Prostate gland (tissue), 2 donors: ENCODE measurements at regions not wholly inside any gene's neighbourhood (a gene's known extent, or its start where the extent isn't known, plus 50 kb on each side); places are given as distances from the start of the nearest gene placed in this dataset.

Experiments used
- DNase-seq: peaks from one replicate; pipeline ENCODE4 v3.0.0-alpha.2; 2019; ENCODE audit warnings: low spot score
- H3K27ac ChIP-seq, 2 donors: fragments of 200-600 bp; sonication (generic); 2 replicates each; pipeline ENCODE4 v1.5.1; 2017 to 2019
- H3K27me3 ChIP-seq: fragments of 200-600 bp; sonication (generic); replicated peaks from 2 replicates; pipeline ENCODE4 v1.5.1; 2019; ENCODE audit not compliant: insufficient read depth
- H3K36me3 ChIP-seq, 2 donors: fragments of 200-600 bp; sonication (generic); 1 replicate in 1 of 2; 2 replicates in 1 of 2; pipeline versions ENCODE4 v1.5.1 to v1.8.1; 2017 to 2019
- H3K4me1 ChIP-seq: fragments of 200-600 bp; sonication (generic); replicated peaks from 2 replicates; pipeline ENCODE4 v1.5.1; 2019
- H3K4me3 ChIP-seq, 2 donors: fragments of 200-600 bp; sonication (generic); 2 replicates each; pipeline ENCODE4 v1.5.1; 2017 to 2019
- H3K9me3 ChIP-seq: fragments of 200-600 bp; sonication (generic); 2 replicates; pipeline ENCODE4 v1.5.1; 2017
- POLR2A ChIP-seq: fragments of 450-650 bp; IDR thresholded peaks from one replicate; pipeline ENCODE4 v1.6.1; 2016; ENCODE audit warnings: antibody characterized with exemption, mild to moderate bottlenecking
- POLR2AphosphoS5 ChIP-seq: sonication (generic); formaldehyde crosslinking; IDR thresholded peaks from one replicate; pipeline ENCODE4 v1.6.1; 2017; ENCODE audit warnings: antibody characterized with exemption
- WGBS: methylation state at CpG from one replicate; pipeline ENCODE4 v1.1.5; 2018; 5-methylcytosine and 5-hydroxymethylcytosine counted together
- intact Hi-C: fragments of 100-400 bp; cut with DNase I; formaldehyde crosslinking; loops from one replicate; pipeline ENCODE4 v1.14.2; 2022
- TF ChIP-seq, protein P1 (sequence below), 4 experiments: fragments of 200-600 bp in 2 of 4; fragments of 450-650 bp in 2 of 4; sonication (generic) in 2 of 4; IDR thresholded peaks; 1 replicate in 3 of 4; 2 replicates in 1 of 4; pipeline ENCODE4 v1.5.1; 2016 to 2019; ENCODE audit warnings: antibody characterized with exemption in 4 of 4, mild to moderate bottlenecking in 2 of 4, moderate library complexity in 2 of 4

DNA sequence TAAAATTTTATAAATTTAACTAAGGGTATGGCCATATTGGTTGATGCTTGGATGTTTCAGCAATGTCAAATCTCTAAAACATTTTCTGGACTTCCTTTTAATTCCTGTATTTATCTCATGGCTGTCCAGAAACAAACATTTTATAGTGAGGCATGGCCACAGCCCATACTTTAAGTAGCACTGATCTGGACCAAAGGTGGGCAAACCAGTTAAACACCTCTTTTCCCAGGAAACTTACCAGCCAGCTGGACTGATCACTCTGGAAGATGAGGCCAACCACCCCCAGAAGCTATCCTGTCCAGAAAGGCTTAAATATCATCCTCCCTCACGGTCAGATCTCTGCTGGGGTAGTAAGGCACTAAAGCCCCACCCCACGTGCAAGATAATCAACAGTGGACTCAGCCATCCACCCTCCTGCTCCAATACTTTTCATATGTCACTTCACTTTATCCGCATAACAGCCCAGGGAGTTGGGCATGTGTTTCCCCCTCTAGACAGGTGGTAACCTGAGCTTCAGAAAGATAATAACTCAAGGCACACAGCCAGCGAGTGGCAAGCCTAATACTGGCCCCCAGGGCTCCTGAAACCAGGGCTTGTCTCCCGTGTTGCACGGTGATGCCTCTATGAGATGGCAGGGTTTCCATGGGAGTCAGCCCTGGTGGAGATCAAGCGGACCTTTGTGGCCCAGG is 120.5 kb upstream of the NGF start:
- Histone ChIP-seq H3K4me1 (no peaks in the 10 kb centered on the region), H3K27ac (no peak overlapping the region), H3K27me3 (no peaks in the 10 kb centered on the region), H3K4me3 (no peak overlapping the region), H3K9me3 (no peaks in the 10 kb centered on the region), H3K36me3 (no peaks in the 10 kb centered on the region)
- TF ChIP-seq POLR2AphosphoS5, result no peak
- TF ChIP-seq, protein P1, sequence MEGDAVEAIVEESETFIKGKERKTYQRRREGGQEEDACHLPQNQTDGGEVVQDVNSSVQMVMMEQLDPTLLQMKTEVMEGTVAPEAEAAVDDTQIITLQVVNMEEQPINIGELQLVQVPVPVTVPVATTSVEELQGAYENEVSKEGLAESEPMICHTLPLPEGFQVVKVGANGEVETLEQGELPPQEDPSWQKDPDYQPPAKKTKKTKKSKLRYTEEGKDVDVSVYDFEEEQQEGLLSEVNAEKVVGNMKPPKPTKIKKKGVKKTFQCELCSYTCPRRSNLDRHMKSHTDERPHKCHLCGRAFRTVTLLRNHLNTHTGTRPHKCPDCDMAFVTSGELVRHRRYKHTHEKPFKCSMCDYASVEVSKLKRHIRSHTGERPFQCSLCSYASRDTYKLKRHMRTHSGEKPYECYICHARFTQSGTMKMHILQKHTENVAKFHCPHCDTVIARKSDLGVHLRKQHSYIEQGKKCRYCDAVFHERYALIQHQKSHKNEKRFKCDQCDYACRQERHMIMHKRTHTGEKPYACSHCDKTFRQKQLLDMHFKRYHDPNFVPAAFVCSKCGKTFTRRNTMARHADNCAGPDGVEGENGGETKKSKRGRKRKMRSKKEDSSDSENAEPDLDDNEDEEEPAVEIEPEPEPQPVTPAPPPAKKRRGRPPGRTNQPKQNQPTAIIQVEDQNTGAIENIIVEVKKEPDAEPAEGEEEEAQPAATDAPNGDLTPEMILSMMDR (IDR thresholded peaks at IDR 0.05), result no peak
- WGBS, result 79% methylated on average over 7 of the region's 7 CpGs
- no peak for DNase-seq
- intact Hi-C loops, result no loop called here

DNA sequence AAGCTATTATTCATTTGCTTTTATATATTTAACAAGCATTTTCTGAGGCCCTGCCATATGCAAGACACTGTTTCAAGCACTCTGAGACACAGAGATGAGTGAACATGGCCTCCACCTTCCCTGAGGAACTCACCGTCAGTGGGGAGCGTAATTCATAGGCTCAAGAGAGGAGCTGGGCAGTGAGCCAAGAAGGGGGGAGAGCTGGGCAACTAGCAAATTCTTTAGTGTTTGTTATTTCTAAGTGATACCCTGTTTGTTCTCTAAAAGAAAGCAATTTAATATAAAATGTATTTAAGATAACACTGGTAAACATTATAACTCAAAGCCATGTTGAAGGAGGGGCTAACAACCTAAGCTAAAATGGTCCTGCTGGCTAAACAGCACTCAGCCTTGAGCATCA is 119.2 kb upstream of the NGF start:
- H3K27ac ChIP-seq, result no peak overlapping the region
- 39% methylated on average over 2 of the region's 2 CpGs for WGBS
- no peaks in the 10 kb centered on the region for H3K27me3 ChIP-seq
- no peaks in the 10 kb centered on the region for H3K4me1 ChIP-seq
- intact Hi-C loops, result no loop called here
- no peaks in the 10 kb centered on the region for H3K9me3 ChIP-seq
- H3K36me3 ChIP-seq, result no peaks in the 10 kb centered on the region
- TF ChIP-seq POLR2AphosphoS5, result no peak
- no peak for TF ChIP-seq POLR2A
- TF ChIP-seq, protein P1 (IDR thresholded peaks at IDR 0.05), result no peak
- H3K4me3 ChIP-seq, result no peak overlapping the region
- no peak for DNase-seq

DNA sequence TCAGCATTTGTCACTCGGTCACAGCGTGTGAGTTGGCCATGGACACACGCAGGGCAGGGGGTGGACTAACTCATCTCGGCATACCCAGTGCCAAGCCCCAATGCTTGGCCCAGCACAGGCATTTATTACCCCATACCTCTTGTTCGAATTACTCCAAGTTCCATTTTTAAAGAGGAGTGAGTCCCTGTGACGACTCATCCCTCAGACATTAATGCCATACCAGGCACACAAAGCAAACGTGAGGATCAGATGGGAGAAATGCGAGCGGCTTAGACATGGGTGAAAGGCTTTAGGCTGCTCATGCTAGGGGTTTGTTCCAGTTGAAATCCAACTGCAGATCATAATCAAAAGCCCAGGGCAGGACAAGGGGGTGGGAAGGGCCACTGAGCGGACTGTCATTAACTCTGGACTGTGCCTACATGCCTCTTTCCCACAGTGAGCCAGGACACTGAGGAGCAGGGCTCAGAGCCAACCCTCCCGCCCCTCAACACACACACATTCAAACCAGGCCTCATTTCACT is 118.5 kb upstream of the NGF start:
- no peaks in the 10 kb centered on the region for H3K9me3 ChIP-seq
- DNase-seq, result no peak
- H3K36me3 ChIP-seq, result no peaks in the 10 kb centered on the region
- no peak overlapping the region for H3K4me3 ChIP-seq
- intact Hi-C loops, result no loop called here
- no peak for TF ChIP-seq POLR2AphosphoS5
- no peak for TF ChIP-seq POLR2A
- TF ChIP-seq, protein P1 (IDR thresholded peaks at IDR 0.05), result no peak
- H3K27ac ChIP-seq, result no peak overlapping the region
- H3K4me1 ChIP-seq, result no peaks in the 10 kb centered on the region
- 58% methylated on average over 11 of the region's 11 CpGs for WGBS
- no peaks in the 10 kb centered on the region for H3K27me3 ChIP-seq

DNA sequence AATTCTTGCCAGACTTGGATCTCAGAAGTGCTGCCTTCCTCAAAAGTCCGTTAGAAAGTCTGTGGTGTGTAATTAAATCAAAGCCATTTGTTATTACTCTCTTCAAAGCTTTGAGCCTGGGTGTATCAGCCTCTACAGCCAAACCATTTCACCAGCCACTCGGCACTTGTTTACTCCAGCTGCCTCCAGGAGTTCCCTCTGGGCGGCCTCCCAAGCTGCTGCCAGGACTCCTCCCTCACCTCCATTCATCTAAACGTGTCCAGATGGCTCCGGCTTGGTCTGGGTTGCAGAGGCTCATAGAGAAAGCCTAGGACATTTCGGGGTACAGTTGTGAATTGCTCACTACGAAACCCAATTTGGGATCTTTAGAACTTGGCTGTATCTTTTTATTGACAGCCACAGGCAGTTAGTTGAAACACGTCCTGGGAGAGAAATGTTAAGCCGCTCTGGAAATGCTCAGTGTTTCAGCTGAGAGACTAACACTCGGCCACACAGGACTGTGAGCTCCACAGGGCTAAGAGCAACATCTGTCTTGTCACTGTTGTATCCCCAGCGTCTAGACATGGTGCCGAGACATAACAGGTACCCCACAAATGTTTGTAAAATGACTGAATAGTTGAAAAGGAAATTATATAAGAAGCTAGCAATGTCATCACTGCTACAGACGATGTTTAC is 116.9 kb upstream of the NGF start:
- no peak overlapping the region for H3K4me3 ChIP-seq
- WGBS, result 45% methylated on average over 13 of the region's 13 CpGs
- no peaks in the 10 kb centered on the region for H3K4me1 ChIP-seq
- no peak overlapping the region for H3K27ac ChIP-seq
- no peaks in the 10 kb centered on the region for H3K27me3 ChIP-seq
- no peaks in the 10 kb centered on the region for H3K9me3 ChIP-seq
- intact Hi-C loops, result no loop called here
- TF ChIP-seq, protein P1 (IDR thresholded peaks at IDR 0.05), result no peak
- TF ChIP-seq POLR2A (no peak), POLR2AphosphoS5 (no peak)
- H3K36me3 ChIP-seq, result no peaks in the 10 kb centered on the region
- DNase-seq, result peak; percentile 30

DNA sequence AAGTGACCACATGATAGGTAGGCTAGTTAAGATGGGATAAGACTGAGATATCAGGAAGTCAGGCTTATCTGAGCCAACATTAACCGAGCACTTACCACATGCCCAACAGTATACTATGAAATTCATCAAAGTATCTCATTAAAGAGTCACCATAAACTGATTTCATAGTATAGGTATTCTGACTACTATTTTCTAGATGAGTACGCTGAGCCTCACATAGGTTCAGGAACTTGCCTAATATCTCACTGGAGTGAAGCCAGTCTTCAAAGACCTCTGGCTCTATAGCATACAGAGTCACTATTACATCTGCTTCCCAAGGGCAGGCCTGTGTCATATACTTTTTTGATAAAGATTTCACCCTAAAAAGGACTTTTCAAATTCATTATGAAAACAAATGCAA is 115.6 kb upstream of the NGF start:
- TF ChIP-seq POLR2A, result no peak
- TF ChIP-seq POLR2AphosphoS5, result no peak
- TF ChIP-seq, protein P1 (IDR thresholded peaks at IDR 0.05), result no peak
- DNase-seq, result no peak
- intact Hi-C loops, result no loop called here
- no peaks in the 10 kb centered on the region for H3K36me3 ChIP-seq
- H3K4me3 ChIP-seq, result no peak overlapping the region
- no peaks in the 10 kb centered on the region for H3K27me3 ChIP-seq
- H3K9me3 ChIP-seq, result no peaks in the 10 kb centered on the region
- H3K4me1 ChIP-seq, result no peaks in the 10 kb centered on the region
- H3K27ac ChIP-seq, result no peak overlapping the region
- WGBS, result 96% methylated on average over 2 of the region's 2 CpGs
